Keratinocyte (primary cell): ENCODE measurements at regions not wholly inside any gene's neighbourhood (a gene's known extent, or its start where the extent isn't known, plus 50 kb on each side); places are given as distances from the start of the nearest gene placed in this dataset.

Experiments used
- DNase-seq: peaks from one replicate; pipeline ENCODE4 v3.0.0-alpha.2; 2011; ENCODE audit warnings: low read depth, missing footprints, low spot score
- FAIRE-seq: peaks from 2 replicates; lab custom pipeline; 2011; peaks lifted over from hg19 to GRCh38; lab: Jason Lieb, UNC
- H2AFZ ChIP-seq: 2 replicates; pipeline ENCODE4 v1.6.0; 2012; ENCODE audit warnings: low read length, control low read depth, inconsistent platforms; ENCODE audit not compliant: control insufficient read depth
- H3K27ac ChIP-seq: 2 replicates; pipeline ENCODE4 v1.5.1; 2011; ENCODE audit warnings: low read length; ENCODE audit not compliant: control insufficient read depth, insufficient read depth
- H3K27me3 ChIP-seq: 3 replicates; pipeline ENCODE4 v1.6.0; 2011; ENCODE audit warnings: low read length; ENCODE audit not compliant: control insufficient read depth, insufficient read depth; ENCODE audit errors: extremely low read depth
- H3K36me3 ChIP-seq, 2 experiments: 2 replicates in 1 of 2; 3 replicates in 1 of 2; pipeline ENCODE4 v1.5.1; 2011; ENCODE audit warnings: low read length in 2 of 2, mild to moderate bottlenecking in 1 of 2; ENCODE audit not compliant: control insufficient read depth in 2 of 2, insufficient read depth in 2 of 2; ENCODE audit errors: extremely low read depth in 1 of 2
- H3K4me1 ChIP-seq: 3 replicates; pipeline ENCODE4 v1.5.1; 2011; ENCODE audit warnings: low read length; ENCODE audit not compliant: control insufficient read depth, insufficient read depth; ENCODE audit errors: extremely low read depth
- H3K4me2 ChIP-seq: 3 replicates; pipeline ENCODE4 v1.6.0; 2011; ENCODE audit warnings: low read depth, low read length; ENCODE audit not compliant: control insufficient read depth, insufficient read depth; ENCODE audit errors: extremely low read depth
- H3K4me3 ChIP-seq, 3 experiments: fragments of 200-600 bp in 1 of 3; sonication (generic) in 1 of 3; 2 replicates in 2 of 3; 3 replicates in 1 of 3; pipeline ENCODE4 v1.5.1; 2011 to 2016; ENCODE audit warnings: low read length in 3 of 3, mild to moderate bottlenecking in 3 of 3, control low read depth in 2 of 3, inconsistent platforms in 1 of 3, low read depth in 1 of 3, mixed read lengths in 1 of 3, mixed run types in 1 of 3, moderate library complexity in 1 of 3; ENCODE audit not compliant: control insufficient read depth in 2 of 3, insufficient read depth in 2 of 3; ENCODE audit errors: extremely low read depth in 1 of 3
- H3K79me2 ChIP-seq: 2 replicates; pipeline ENCODE4 v1.6.0; 2012; ENCODE audit warnings: low read length; ENCODE audit not compliant: control insufficient read depth, insufficient read depth
- H3K9ac ChIP-seq: 3 replicates; pipeline ENCODE4 v1.6.0; 2011; ENCODE audit warnings: low read length; ENCODE audit not compliant: control insufficient read depth, insufficient read depth; ENCODE audit errors: extremely low read depth
- H3K9me1 ChIP-seq: 3 replicates; pipeline ENCODE4 v1.6.0; 2011; ENCODE audit warnings: low read length; ENCODE audit not compliant: control insufficient read depth, insufficient read depth; ENCODE audit errors: extremely low read depth
- H3K9me3 ChIP-seq: 2 replicates; pipeline ENCODE4 v1.5.1; 2012; ENCODE audit warnings: low read depth, low read length; ENCODE audit not compliant: control insufficient read depth
- H4K20me1 ChIP-seq: 3 replicates; pipeline ENCODE4 v1.6.0; 2011; ENCODE audit warnings: low read length; ENCODE audit not compliant: control insufficient read depth, insufficient read depth; ENCODE audit errors: extremely low read depth
- CTCF ChIP-seq, 3 experiments: IDR thresholded peaks in 1 of 3; conservative IDR thresholded peaks in 1 of 3; optimal IDR thresholded peaks in 1 of 3; 2 replicates in 2 of 3; 3 replicates in 1 of 3; pipeline versions ENCODE3 to v1.5.1; 2011; ENCODE audit warnings: low read length in 3 of 3, mild to moderate bottlenecking in 3 of 3, moderate library complexity in 2 of 3, control low read depth in 1 of 3, inconsistent platforms in 1 of 3; ENCODE audit not compliant: insufficient read depth in 2 of 3; ENCODE audit errors: extremely low read depth in 1 of 3
- EZH2 ChIP-seq: IDR thresholded peaks from one replicate; pipeline ENCODE4 v1.6.1; 2012; ENCODE audit warnings: inconsistent platforms, mild to moderate bottlenecking, low read length, moderate library complexity
- dilution Hi-C: fragments of 300-500 bp; cut with MboI; formaldehyde crosslinking; loops from one replicate; pipeline ENCODE4 v1.7.0; 2020; ENCODE audit warnings: low sequenced_read_pairs; ENCODE audit not compliant: extremely low pct_ligation_motif_present

DNA sequence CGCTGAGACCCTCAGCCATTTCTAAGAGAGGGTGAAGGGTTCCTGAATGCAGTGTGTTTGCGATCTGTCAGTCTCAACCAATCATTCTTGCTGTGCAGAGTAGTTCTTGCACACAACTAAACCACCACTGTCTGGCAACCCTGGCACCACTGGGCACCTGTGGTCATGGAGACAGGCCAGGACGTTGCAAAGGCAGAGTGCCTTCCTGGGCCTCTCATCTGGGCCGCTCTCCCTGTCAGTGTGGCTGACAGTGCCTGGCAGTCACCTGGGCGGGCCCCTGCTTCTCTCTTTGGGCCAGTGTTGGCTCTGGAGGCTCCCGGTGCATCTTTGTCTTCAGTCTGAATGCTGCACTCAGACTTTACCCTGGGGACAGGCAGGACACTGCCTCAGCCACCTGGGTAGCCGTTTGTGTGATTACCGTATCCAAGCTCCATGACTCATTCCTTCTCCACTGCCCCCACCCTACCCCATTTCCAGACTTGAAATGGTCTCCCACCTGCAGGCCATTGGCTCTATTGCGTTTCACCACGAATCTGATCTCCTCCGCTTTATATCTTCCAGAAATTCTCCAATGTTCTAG lies 104.6 kb upstream of the KLF13 start:
- Histone ChIP-seq H3K9me1 (no peaks in the 10 kb centered on the region), H3K4me3 (no peak overlapping the region), H3K9ac (no peak overlapping the region), H3K36me3 (no peaks in the 10 kb centered on the region), H3K27ac (no peak overlapping the region), H3K27me3 (peaks cover 6% of the 10 kb centered on the region), H4K20me1 (no peaks in the 10 kb centered on the region), H2AFZ (no peak overlapping the region), H3K4me2 (no peak overlapping the region), H3K79me2 (no peaks in the 10 kb centered on the region), H3K4me1 (no peaks in the 10 kb centered on the region), H3K9me3 (no peaks in the 10 kb centered on the region)
- dilution Hi-C loops = no loop called here
- DNase-seq (no peak), FAIRE-seq (no peak)
- no peak for TF ChIP-seq EZH2
- TF ChIP-seq CTCF (optimal IDR thresholded peaks at IDR 0.05 in 1 of 3, IDR thresholded peaks at IDR 0.05 in 1 of 3, conservative IDR thresholded peaks at IDR 0.05 in 1 of 3; ENCODE audit: extremely low read depth in 1 of 3, insufficient read depth in 2 of 3, low read length in 3 of 3) = no peak

- TF ChIP-seq CTCF (optimal IDR thresholded peaks at IDR 0.05 in 1 of 3, IDR thresholded peaks at IDR 0.05 in 1 of 3, conservative IDR thresholded peaks at IDR 0.05 in 1 of 3; ENCODE audit: extremely low read depth in 1 of 3, insufficient read depth in 2 of 3, low read length in 3 of 3) = no peak
- no peak for TF ChIP-seq EZH2
- H3K27me3 ChIP-seq = peaks cover 6% of the 10 kb centered on the region
- H2AFZ ChIP-seq = no peak overlapping the region
- dilution Hi-C loops = no loop called here
- no peak for DNase-seq
- H3K9me3 ChIP-seq = no peaks in the 10 kb centered on the region
- no peak for FAIRE-seq
- H3K79me2 ChIP-seq = no peaks in the 10 kb centered on the region
- H3K4me1 ChIP-seq = no peaks in the 10 kb centered on the region
- H3K9ac ChIP-seq = no peak overlapping the region
- H4K20me1 ChIP-seq = no peaks in the 10 kb centered on the region
- no peaks in the 10 kb centered on the region for H3K36me3 ChIP-seq
- no peak overlapping the region for H3K4me2 ChIP-seq
- H3K4me3 ChIP-seq = no peak overlapping the region
- H3K27ac ChIP-seq = no peak overlapping the region
- H3K9me1 ChIP-seq = no peaks in the 10 kb centered on the region
These were observed 103.8 kb upstream of the KLF13 start for GRCh38 chr15:31222773-31223341.
